ENCODE measurements at regions not wholly inside any gene's neighbourhood (a gene's known extent, or its start where the extent isn't known, plus 50 kb on each side); places are given as distances from the start of the nearest gene placed in this dataset.

DNA sequence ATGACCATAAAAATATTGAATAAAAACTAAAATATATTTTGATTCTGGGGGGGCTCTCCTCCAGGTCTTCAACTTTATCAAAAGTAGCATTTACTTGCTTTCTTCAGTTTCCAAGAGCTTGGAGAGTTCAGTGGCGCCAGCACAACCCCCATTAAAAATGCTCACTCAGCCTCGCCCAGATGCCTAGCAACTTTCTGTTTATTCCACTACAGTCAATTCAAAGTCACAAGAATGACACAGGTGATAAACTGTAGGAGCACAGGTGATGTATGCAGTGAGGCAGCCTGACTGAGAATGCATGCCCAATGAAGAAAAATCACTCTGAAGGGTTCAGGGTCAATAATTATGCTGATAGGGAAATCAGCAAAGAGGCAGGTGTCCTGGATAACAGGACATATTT lies 159.4 kb upstream of the ATP1B1 start:
- Mint-ChIP-seq H3K4me3 (ENCODE audit: unreplicated experiment) (no peak overlapping the region), H3K9me3 (ENCODE audit: unreplicated experiment) (no peaks in the 10 kb centered on the region), H3K36me3 (ENCODE audit: low read depth, unreplicated experiment) (no peaks in the 10 kb centered on the region), H3K27ac (ENCODE audit: unreplicated experiment) (no peak overlapping the region), H3K27me3 (ENCODE audit: low read depth, unreplicated experiment) (peaks cover 2% of the 10 kb centered on the region), H3K4me1 (ENCODE audit: low read depth, unreplicated experiment) (no peaks in the 10 kb centered on the region)
- no peak overlapping the region for H3K4me3 ChIP-seq (ENCODE audit: insufficient read depth, low read depth, low read length)
- no peak overlapping the region for H3K4me2 ChIP-seq (ENCODE audit: low read length)
- no peak overlapping the region for H2AFZ ChIP-seq (ENCODE audit: low read depth, low read length)
- no peaks in the 10 kb centered on the region for H3K36me3 ChIP-seq (ENCODE audit: insufficient read depth, low read length)
- H3K4me1 ChIP-seq (ENCODE audit: insufficient read depth, low read length), result no peaks in the 10 kb centered on the region
- no peaks in the 10 kb centered on the region for H3K9me3 ChIP-seq (ENCODE audit: insufficient read depth, low read depth, low read length)
- no peaks in the 10 kb centered on the region for H4K20me1 ChIP-seq (ENCODE audit: insufficient read depth, low read length)
- FAIRE-seq (no peak), DNase-seq (ENCODE audit: low read depth) (no peak)
- TF ChIP-seq, protein P1, sequence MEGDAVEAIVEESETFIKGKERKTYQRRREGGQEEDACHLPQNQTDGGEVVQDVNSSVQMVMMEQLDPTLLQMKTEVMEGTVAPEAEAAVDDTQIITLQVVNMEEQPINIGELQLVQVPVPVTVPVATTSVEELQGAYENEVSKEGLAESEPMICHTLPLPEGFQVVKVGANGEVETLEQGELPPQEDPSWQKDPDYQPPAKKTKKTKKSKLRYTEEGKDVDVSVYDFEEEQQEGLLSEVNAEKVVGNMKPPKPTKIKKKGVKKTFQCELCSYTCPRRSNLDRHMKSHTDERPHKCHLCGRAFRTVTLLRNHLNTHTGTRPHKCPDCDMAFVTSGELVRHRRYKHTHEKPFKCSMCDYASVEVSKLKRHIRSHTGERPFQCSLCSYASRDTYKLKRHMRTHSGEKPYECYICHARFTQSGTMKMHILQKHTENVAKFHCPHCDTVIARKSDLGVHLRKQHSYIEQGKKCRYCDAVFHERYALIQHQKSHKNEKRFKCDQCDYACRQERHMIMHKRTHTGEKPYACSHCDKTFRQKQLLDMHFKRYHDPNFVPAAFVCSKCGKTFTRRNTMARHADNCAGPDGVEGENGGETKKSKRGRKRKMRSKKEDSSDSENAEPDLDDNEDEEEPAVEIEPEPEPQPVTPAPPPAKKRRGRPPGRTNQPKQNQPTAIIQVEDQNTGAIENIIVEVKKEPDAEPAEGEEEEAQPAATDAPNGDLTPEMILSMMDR (IDR thresholded peaks at IDR 0.05; ENCODE audit: insufficient read depth, low read depth, low read length), result no peak
- no peak for TF ChIP-seq EZH2 (IDR thresholded peaks at IDR 0.05; ENCODE audit: insufficient read depth, low read length)
- H3K9ac ChIP-seq (ENCODE audit: low read length), result no peak overlapping the region
- H3K27me3 ChIP-seq (ENCODE audit: insufficient read depth, low read length), result no peaks in the 10 kb centered on the region
- H3K79me2 ChIP-seq (ENCODE audit: insufficient read depth, low read length), result no peaks in the 10 kb centered on the region
- no peak overlapping the region for H3K27ac ChIP-seq (ENCODE audit: low read depth, low read length)

DNA sequence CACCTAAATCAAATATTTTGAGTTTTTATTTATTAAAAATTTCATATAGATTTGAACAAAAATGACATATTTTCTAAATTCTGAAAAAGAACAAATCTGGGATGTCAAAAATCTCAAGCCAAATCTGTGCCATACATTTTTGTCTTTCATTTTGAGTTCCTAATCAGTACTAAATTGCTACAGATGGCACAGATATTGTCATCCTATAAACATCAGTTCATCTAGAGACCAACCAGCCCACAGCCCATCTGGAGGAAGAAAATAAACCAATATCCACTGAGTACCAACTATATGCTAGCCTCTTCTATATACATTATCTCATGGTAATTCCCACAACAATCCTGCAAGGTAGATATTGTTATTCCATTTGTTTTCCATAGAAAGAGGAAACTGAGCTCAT lies 156.8 kb upstream of the ATP1B1 start:
- Histone ChIP-seq H4K20me1 (ENCODE audit: insufficient read depth, low read length) (no peaks in the 10 kb centered on the region), H3K9me3 (ENCODE audit: insufficient read depth, low read depth, low read length) (no peaks in the 10 kb centered on the region), H3K4me3 (ENCODE audit: insufficient read depth, low read depth, low read length) (no peak overlapping the region), H3K27ac (ENCODE audit: low read depth, low read length) (no peak overlapping the region), H3K4me1 (ENCODE audit: insufficient read depth, low read length) (no peaks in the 10 kb centered on the region), H2AFZ (ENCODE audit: low read depth, low read length) (no peak overlapping the region), H3K4me2 (ENCODE audit: low read length) (no peak overlapping the region), H3K36me3 (ENCODE audit: insufficient read depth, low read length) (no peaks in the 10 kb centered on the region), H3K27me3 (ENCODE audit: insufficient read depth, low read length) (no peaks in the 10 kb centered on the region), H3K79me2 (ENCODE audit: insufficient read depth, low read length) (no peaks in the 10 kb centered on the region), H3K9ac (ENCODE audit: low read length) (no peak overlapping the region)
- H3K4me1 Mint-ChIP-seq (ENCODE audit: low read depth, unreplicated experiment), result no peaks in the 10 kb centered on the region
- peaks cover 2% of the 10 kb centered on the region for H3K27me3 Mint-ChIP-seq (ENCODE audit: low read depth, unreplicated experiment)
- no peak overlapping the region for H3K27ac Mint-ChIP-seq (ENCODE audit: unreplicated experiment)
- FAIRE-seq, result no peak
- peaks cover 1% of the 10 kb centered on the region for H3K9me3 Mint-ChIP-seq (ENCODE audit: unreplicated experiment)
- peak overlapping the region; percentile 10 for H3K4me3 Mint-ChIP-seq (ENCODE audit: unreplicated experiment)
- TF ChIP-seq, protein P1 (IDR thresholded peaks at IDR 0.05; ENCODE audit: insufficient read depth, low read depth, low read length), result no peak
- TF ChIP-seq EZH2 (IDR thresholded peaks at IDR 0.05; ENCODE audit: insufficient read depth, low read length), result no peak
- no peak for DNase-seq (ENCODE audit: low read depth)
- no peaks in the 10 kb centered on the region for H3K36me3 Mint-ChIP-seq (ENCODE audit: low read depth, unreplicated experiment)

DNA sequence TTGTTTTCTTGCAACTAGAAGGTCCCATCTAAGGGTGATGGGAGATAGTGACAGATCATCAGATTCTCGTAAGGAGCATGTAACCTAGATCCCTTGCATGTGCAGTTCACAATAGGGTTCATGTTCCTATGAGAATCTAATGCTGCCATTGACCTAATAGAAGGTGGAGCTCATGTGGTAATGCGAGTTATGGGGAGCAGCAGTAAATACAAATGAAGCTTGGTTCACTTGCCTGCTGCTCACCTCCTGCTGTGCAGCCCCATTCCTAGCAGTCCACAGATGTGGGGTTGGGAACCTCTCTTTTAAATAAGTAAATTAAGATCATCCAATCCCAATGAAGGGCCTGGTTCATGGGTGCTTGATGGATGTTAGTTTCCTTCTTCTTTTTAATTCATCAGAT lies 148.7 kb upstream of the ATP1B1 start:
- no peaks in the 10 kb centered on the region for H3K9me3 ChIP-seq (ENCODE audit: insufficient read depth, low read depth, low read length)
- Mint-ChIP-seq H3K36me3 (ENCODE audit: low read depth, unreplicated experiment) (no peaks in the 10 kb centered on the region), H3K4me3 (ENCODE audit: unreplicated experiment) (no peak overlapping the region), H3K9me3 (ENCODE audit: unreplicated experiment) (peaks cover 4% of the 10 kb centered on the region), H3K4me1 (ENCODE audit: low read depth, unreplicated experiment) (peaks cover 9% of the 10 kb centered on the region), H3K27me3 (ENCODE audit: low read depth, unreplicated experiment) (peaks cover 4% of the 10 kb centered on the region), H3K27ac (ENCODE audit: unreplicated experiment) (no peak overlapping the region)
- no peaks in the 10 kb centered on the region for H4K20me1 ChIP-seq (ENCODE audit: insufficient read depth, low read length)
- H3K4me2 ChIP-seq (ENCODE audit: low read length), result no peak overlapping the region
- no peaks in the 10 kb centered on the region for H3K79me2 ChIP-seq (ENCODE audit: insufficient read depth, low read length)
- no peak for FAIRE-seq
- no peaks in the 10 kb centered on the region for H3K4me1 ChIP-seq (ENCODE audit: insufficient read depth, low read length)
- DNase-seq (ENCODE audit: low read depth), result no peak
- H3K27ac ChIP-seq (ENCODE audit: low read depth, low read length), result no peak overlapping the region
- H3K27me3 ChIP-seq (ENCODE audit: insufficient read depth, low read length), result no peaks in the 10 kb centered on the region
- no peak for TF ChIP-seq EZH2 (IDR thresholded peaks at IDR 0.05; ENCODE audit: insufficient read depth, low read length)
- TF ChIP-seq, protein P1 (IDR thresholded peaks at IDR 0.05; ENCODE audit: insufficient read depth, low read depth, low read length), result no peak
- H3K4me3 ChIP-seq (ENCODE audit: insufficient read depth, low read depth, low read length), result no peak overlapping the region
- no peak overlapping the region for H3K9ac ChIP-seq (ENCODE audit: low read length)
- H3K36me3 ChIP-seq (ENCODE audit: insufficient read depth, low read length), result no peaks in the 10 kb centered on the region
- H2AFZ ChIP-seq (ENCODE audit: low read depth, low read length), result no peak overlapping the region

All from astrocyte (in vitro differentiated cells and primary cell).